H1 (cell line): ENCODE measurements at regions not wholly inside any gene's neighbourhood (a gene's known extent, or its start where the extent isn't known, plus 50 kb on each side); places are given as distances from the start of the nearest gene placed in this dataset.

Experiments
- CTCF ChIA-PET: fragments of 300-600 bp; sonication (Branson Sonifier 250); formaldehyde crosslinking; loops from one replicate; lab custom pipeline; 2021; ENCODE audit not compliant: partially characterized antibody; lab: Charles Lee
- POLR2A ChIA-PET: fragments of 300-600 bp; sonication (Branson Sonifier 250); formaldehyde crosslinking; loops from one replicate; lab custom pipeline; 2021; ENCODE audit warnings: inconsistent platforms; ENCODE audit not compliant: partially characterized antibody; lab: Charles Lee
- DNase-seq, 2 experiments: peaks; one replicate each; pipeline versions ENCODE4 v3.0.0 to v3.0.0-alpha.2; 2010 to 2022; ENCODE audit warnings: low spot score in 2 of 2, low read depth in 1 of 2, mixed read lengths in 1 of 2
- FAIRE-seq: peaks from 2 replicates; lab custom pipeline; 2011; peaks lifted over from hg19 to GRCh38; lab: Jason Lieb, UNC
- H2AFZ ChIP-seq: 2 replicates; pipeline ENCODE4 v1.8.1; 2012; ENCODE audit warnings: low read length, inconsistent platforms
- H2AK5ac ChIP-seq: 2 replicates; pipeline ENCODE4 v1.6.1; 2013; ENCODE audit warnings: low read depth, low read length
- H2BK120ac ChIP-seq: replicated peaks from 2 replicates; pipeline ENCODE3; 2013; ENCODE audit warnings: low read depth, low read length, inconsistent platforms
- H2BK12ac ChIP-seq: 2 replicates; pipeline ENCODE4 v1.6.1; 2013; ENCODE audit warnings: low read depth, low read length
- H2BK15ac ChIP-seq: 2 replicates; pipeline ENCODE4 v1.6.1; 2013; ENCODE audit warnings: low read length
- H2BK20ac ChIP-seq: 2 replicates; pipeline ENCODE4 v1.6.1; 2013; ENCODE audit warnings: low read length
- H2BK5ac ChIP-seq: 2 replicates; pipeline ENCODE4 v1.6.1; 2013; ENCODE audit warnings: low read depth, low read length
- H3K14ac ChIP-seq: 2 replicates; pipeline ENCODE4 v1.6.1; 2013; ENCODE audit warnings: inconsistent platforms; ENCODE audit not compliant: insufficient read length
- H3K18ac ChIP-seq: 2 replicates; pipeline ENCODE4 v1.6.1; 2013; ENCODE audit warnings: low read length; ENCODE audit errors: extremely low read depth
- H3K23ac ChIP-seq: 2 replicates; pipeline ENCODE4 v1.6.1; 2013; ENCODE audit warnings: inconsistent platforms; ENCODE audit not compliant: insufficient read length
- H3K23me2 ChIP-seq: 2 replicates; pipeline ENCODE4 v1.6.1; 2013; ENCODE audit warnings: low read depth, low read length
- H3K27ac ChIP-seq: 2 replicates; pipeline ENCODE4 v1.6.1; 2011; ENCODE audit warnings: low read depth, low read length, inconsistent platforms
- H3K27me3 ChIP-seq, 4 experiments: replicated peaks in 1 of 4; 1 replicate in 1 of 4; 2 replicates in 3 of 4; pipeline versions ENCODE4 v1.6.1 to v1.8.1; 2011 to 2013; ENCODE audit warnings: low read length in 3 of 4, mild to moderate bottlenecking in 3 of 4, inconsistent platforms in 2 of 4, mixed read lengths in 2 of 4, moderate library complexity in 1 of 4; ENCODE audit not compliant: control insufficient read depth in 3 of 4, insufficient read depth in 3 of 4; ENCODE audit errors: extremely low read depth in 1 of 4
- H3K36me3 ChIP-seq, 4 experiments: 2 replicates each; pipeline versions ENCODE4 v1.6.1 to v1.8.1; 2011 to 2013; ENCODE audit warnings: mild to moderate bottlenecking in 4 of 4, low read length in 3 of 4, moderate library complexity in 2 of 4, control low read depth in 1 of 4, inconsistent platforms in 1 of 4; ENCODE audit not compliant: insufficient read depth in 4 of 4, control insufficient read depth in 2 of 4
- H3K4ac ChIP-seq: replicated peaks from 2 replicates; pipeline ENCODE3; 2013; ENCODE audit warnings: low read length, low read depth, mixed read lengths, inconsistent platforms; ENCODE audit not compliant: insufficient read length
- H3K4me1 ChIP-seq, 4 experiments: replicated peaks in 1 of 4; 1 replicate in 1 of 4; 2 replicates in 3 of 4; pipeline versions ENCODE4 v1.6.1 to v1.8.1; 2011 to 2013; ENCODE audit warnings: low read length in 3 of 4, inconsistent platforms in 2 of 4, mixed read lengths in 1 of 4; ENCODE audit not compliant: insufficient read depth in 4 of 4, control insufficient read depth in 3 of 4
- H3K4me2 ChIP-seq, 2 experiments: 2 replicates each; pipeline versions ENCODE4 v1.6.1 to v1.8.1; 2011 to 2013; ENCODE audit warnings: low read depth in 2 of 2, low read length in 2 of 2, control low read depth in 1 of 2, inconsistent platforms in 1 of 2, mild to moderate bottlenecking in 1 of 2; ENCODE audit not compliant: insufficient read depth in 1 of 2
- H3K4me3 ChIP-seq, 4 experiments: fragments of 200-600, 300-600 bp in 1 of 4; sonication (generic), shearing (Covaris generic), sonication (Bioruptor Twin) in 1 of 4; 2 replicates each; pipeline versions ENCODE4 v1.5.1 to v1.8.1; 2011 to 2016; ENCODE audit warnings: low read length in 4 of 4, low read depth in 3 of 4, control low read depth in 2 of 4, inconsistent platforms in 2 of 4, mild to moderate bottlenecking in 2 of 4, mixed read lengths in 1 of 4, moderate library complexity in 1 of 4; ENCODE audit not compliant: insufficient read depth in 2 of 4; ENCODE audit errors: extremely low read depth in 1 of 4
- H3K56ac ChIP-seq: replicated peaks from 2 replicates; pipeline ENCODE3; 2013; ENCODE audit warnings: low read depth, mild to moderate bottlenecking, mixed read lengths, low read length, inconsistent platforms; ENCODE audit not compliant: insufficient read length
- H3K79me1 ChIP-seq: 2 replicates; pipeline ENCODE4 v1.6.1; 2013; ENCODE audit warnings: low read depth, low read length, control low read depth
- H3K79me2 ChIP-seq, 2 experiments: 2 replicates each; pipeline versions ENCODE4 v1.6.1 to v1.8.1; 2012 to 2013; ENCODE audit warnings: low read length in 2 of 2, mild to moderate bottlenecking in 2 of 2, inconsistent platforms in 1 of 2; ENCODE audit not compliant: insufficient read depth in 2 of 2, control insufficient read depth in 1 of 2
- H3K9ac ChIP-seq, 4 experiments: replicated peaks in 1 of 4; 1 replicate in 1 of 4; 2 replicates in 3 of 4; pipeline versions ENCODE4 v1.6.1 to v1.8.1; 2011 to 2013; ENCODE audit warnings: low read depth in 3 of 4, low read length in 3 of 4, control low read depth in 2 of 4, mild to moderate bottlenecking in 2 of 4, moderate library complexity in 2 of 4, inconsistent platforms in 1 of 4; ENCODE audit errors: extremely low read depth in 1 of 4
- H3K9me3 ChIP-seq, 2 experiments: 2 replicates each; pipeline versions ENCODE4 v1.6.1 to v1.8.1; 2012 to 2013; ENCODE audit warnings: mild to moderate bottlenecking in 2 of 2, moderate library complexity in 2 of 2, control low read depth in 1 of 2, inconsistent platforms in 1 of 2, low read depth in 1 of 2, low read length in 1 of 2, mixed read lengths in 1 of 2; ENCODE audit not compliant: insufficient read depth in 2 of 2
- H4K20me1 ChIP-seq, 2 experiments: replicated peaks in 1 of 2; 2 replicates each; pipeline versions ENCODE3 to v1.8.1; 2011 to 2013; ENCODE audit warnings: inconsistent platforms in 2 of 2, low read length in 2 of 2, mild to moderate bottlenecking in 1 of 2; ENCODE audit not compliant: insufficient read depth in 2 of 2, control insufficient read depth in 1 of 2
- H4K5ac ChIP-seq: 2 replicates; pipeline ENCODE4 v1.6.1; 2013; ENCODE audit warnings: low read length, low read depth, mixed read lengths, inconsistent platforms; ENCODE audit not compliant: insufficient read length
- H4K8ac ChIP-seq: 2 replicates; pipeline ENCODE4 v1.8.0; 2013; ENCODE audit warnings: mild to moderate bottlenecking, moderate library complexity, low read length, inconsistent platforms; ENCODE audit not compliant: insufficient read depth; ENCODE audit errors: extremely low read depth
- H4K91ac ChIP-seq: replicated peaks from 2 replicates; pipeline ENCODE3; 2013; ENCODE audit warnings: low read length, mixed read lengths, inconsistent platforms; ENCODE audit not compliant: insufficient read length
- ASH2L ChIP-seq: fragments of 200-600, 300-600 bp; sonication (generic); IDR thresholded peaks from one replicate; pipeline ENCODE4 v1.7.1; 2017; ENCODE audit warnings: low read length
- CHD2 ChIP-seq: IDR thresholded peaks from 2 replicates; pipeline ENCODE4 v1.6.1; 2012; ENCODE audit warnings: low read length, improper control_type of control experiment
- HDAC2 ChIP-seq, 2 experiments: fragments of 300-600 bp in 1 of 2; sonication (generic) in 1 of 2; IDR thresholded peaks; 2 replicates each; pipeline ENCODE4 v1.6.1; 2011 to 2012; ENCODE audit warnings: low read depth in 2 of 2, low read length in 2 of 2, mild to moderate bottlenecking in 2 of 2, moderate library complexity in 2 of 2, borderline replicate concordance in 1 of 2, inconsistent platforms in 1 of 2
- SUZ12 ChIP-seq: fragments of 200-600 bp; sonication (generic); IDR thresholded peaks from 2 replicates; pipeline ENCODE4 v1.6.1; 2012; ENCODE audit warnings: mild to moderate bottlenecking, inconsistent platforms, low read length, moderate library complexity, mixed read lengths
- ZNF274 ChIP-seq: IDR thresholded peaks from 2 replicates; pipeline ENCODE4 v1.7.0; 2012; ENCODE audit warnings: low read length, borderline replicate concordance; ENCODE audit errors: extremely low read depth
- WGBS, 2 experiments: shearing (Covaris generic) in 1 of 2; methylation state at CpG; one replicate each; pipeline versions ENCODE4 v1.1.6 to v1.1.7; 2013 to 2015; ENCODE audit warnings: low lambda C conversion rate in 2 of 2, mixed read lengths in 2 of 2, inconsistent platforms in 1 of 2, low coverage in 1 of 2, missing lambda C conversion rate in 1 of 2; ENCODE audit not compliant: insufficient replicate concordance in 2 of 2, insufficient coverage in 1 of 2, insufficient read length in 1 of 2; ENCODE audit errors: extremely low coverage in 1 of 2, missing lambda C conversion rate in 1 of 2; 5-methylcytosine and 5-hydroxymethylcytosine counted together

DNA sequence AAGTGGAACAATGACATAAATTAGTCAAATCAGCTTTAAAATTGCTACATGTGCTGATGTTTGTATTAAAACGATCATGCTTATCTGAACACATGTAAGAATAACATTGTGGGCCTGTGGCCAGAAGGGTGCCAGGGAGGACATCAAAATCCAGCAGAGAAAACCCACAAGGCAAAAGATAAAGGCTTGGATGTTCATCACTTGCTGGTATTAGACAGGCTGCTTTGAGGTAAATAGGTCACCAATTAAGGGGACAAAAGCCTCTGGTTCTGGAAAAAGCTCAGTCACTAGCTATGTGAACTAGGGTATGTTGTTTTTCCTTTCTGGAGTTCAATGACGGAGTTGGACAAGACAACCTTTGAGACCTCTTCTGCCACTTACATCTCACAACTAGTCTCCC, 74.4 kb upstream of the TMEM108 start:
- Histone ChIP-seq H3K9me3 (no peaks in the 10 kb centered on the region), H3K36me3 (no peaks in the 10 kb centered on the region), H2AFZ (no peak overlapping the region), H2BK15ac (no peak overlapping the region), H2BK120ac (no peak overlapping the region), H3K4me1 (no peaks in the 10 kb centered on the region), H3K27me3 (no peaks in the 10 kb centered on the region), H3K79me1 (no peaks in the 10 kb centered on the region), H4K5ac (no peak overlapping the region), H2AK5ac (no peak overlapping the region), H3K9ac (no peak overlapping the region), H3K56ac (no peak overlapping the region), H3K18ac (no peak overlapping the region), H3K23ac (no peak overlapping the region), H2BK12ac (no peak overlapping the region), H3K14ac (no peak overlapping the region), H3K4ac (no peak overlapping the region), H3K4me3 (no peak overlapping the region), H2BK20ac (no peak overlapping the region), H3K27ac (no peak overlapping the region), H4K20me1 (no peaks in the 10 kb centered on the region), H3K79me2 (no peaks in the 10 kb centered on the region), H3K4me2 (no peak overlapping the region), H4K91ac (no peak overlapping the region), H3K23me2 (no peaks in the 10 kb centered on the region), H4K8ac (no peak overlapping the region), H2BK5ac (no peak overlapping the region)
- DNase-seq (no peak), FAIRE-seq (no peak)
- TF ChIP-seq CHD2 (no peak), ASH2L (no peak), SUZ12 (no peak), HDAC2 (IDR thresholded peaks at IDR 0.05; ENCODE audit: borderline replicate concordance in 1 of 2, low read depth in 2 of 2, low read length in 2 of 2) (no peak), ZNF274 (no peak)
- ChIA-PET CTCF (no interaction called here), POLR2A (no interaction called here)
- WGBS, 2 experiments = 65% methylated on average over 2 of the region's 2 CpGs; no CpG with 5 or more reads in 1 of the 2 experiments
